SIG-M5 treated with dmso at 0.1 percent for 504 hours (cell line): ENCODE measurements at regions not wholly inside any gene's neighbourhood (a gene's known extent, or its start where the extent isn't known, plus 50 kb on each side); places are given as distances from the start of the nearest gene placed in this dataset.

Experiments used
- DNase-seq: peaks from one replicate; lab custom pipeline; 2025; ENCODE audit not compliant: unreplicated experiment; lab: John Stamatoyannopoulos, UW

GRCh38 chr2:134155134-134155533, 98.7 kb upstream of the MGAT5 start:
- DNase-seq: no peak

DNA sequence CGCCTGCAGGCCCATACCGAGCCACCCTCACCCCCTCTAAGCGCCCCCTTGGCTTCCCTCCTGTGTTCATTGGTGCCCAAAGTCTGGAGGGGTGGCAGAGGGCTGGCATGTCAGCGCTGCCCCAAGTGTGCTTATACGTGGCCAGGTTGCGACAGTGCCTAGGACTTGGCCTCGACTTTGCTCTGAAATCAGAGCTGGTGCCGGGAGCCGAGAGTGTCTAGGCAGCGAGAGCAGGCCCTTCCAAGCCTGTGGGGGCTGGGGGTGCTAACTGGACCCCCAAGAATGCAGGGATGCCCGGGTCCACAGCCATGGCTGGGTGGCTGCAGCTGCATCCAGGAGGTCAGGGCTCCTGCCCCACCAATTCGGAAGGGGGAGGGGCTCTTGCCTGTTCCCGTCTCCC, 95.6 kb upstream of the MGAT5 start:
- no peak for DNase-seq

GRCh38 chr2:134161170-134161547, 92.7 kb upstream of the MGAT5 start:
- no peak for DNase-seq

DNA sequence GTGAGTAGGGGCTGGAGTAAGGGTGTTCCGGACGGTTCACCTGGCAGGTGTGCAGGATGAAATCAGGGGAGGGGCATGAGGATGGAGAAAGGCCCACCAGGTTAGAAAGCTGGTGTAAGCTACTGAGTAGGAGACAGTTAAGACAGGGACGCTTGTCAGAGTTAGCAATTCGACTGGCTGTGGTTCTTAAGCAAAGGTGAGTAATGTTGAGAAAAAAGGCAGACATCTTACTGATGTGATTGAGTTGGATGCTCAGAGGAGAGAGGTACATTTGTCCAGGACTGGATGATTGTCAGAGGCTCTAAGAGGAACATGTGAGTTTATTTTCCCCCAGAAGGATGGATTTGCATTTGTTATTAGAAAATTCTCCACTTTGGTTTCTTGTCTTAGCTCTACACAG, 90.5 kb upstream of the MGAT5 start:
- DNase-seq: no peak

DNA sequence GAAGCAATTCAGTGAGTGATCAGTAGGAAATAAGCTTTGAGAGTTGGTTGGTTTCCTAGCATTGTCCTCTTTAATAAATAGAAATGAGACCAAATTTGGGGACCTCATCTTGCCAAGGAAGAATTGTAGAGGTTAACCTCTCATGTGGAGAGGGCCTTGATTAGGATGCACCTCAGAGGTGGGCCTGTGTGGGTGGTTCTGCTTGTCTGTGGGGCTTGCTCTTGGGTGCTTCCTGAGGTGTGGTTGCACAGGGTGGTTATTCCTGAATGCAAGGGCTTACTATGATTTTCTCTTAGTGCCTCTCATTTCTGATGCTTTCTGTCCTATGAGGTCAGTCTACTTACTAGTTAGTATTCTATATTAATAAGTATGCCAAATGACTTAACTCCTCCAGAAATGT, 89.6 kb upstream of the MGAT5 start:
- DNase-seq: no peak

DNA sequence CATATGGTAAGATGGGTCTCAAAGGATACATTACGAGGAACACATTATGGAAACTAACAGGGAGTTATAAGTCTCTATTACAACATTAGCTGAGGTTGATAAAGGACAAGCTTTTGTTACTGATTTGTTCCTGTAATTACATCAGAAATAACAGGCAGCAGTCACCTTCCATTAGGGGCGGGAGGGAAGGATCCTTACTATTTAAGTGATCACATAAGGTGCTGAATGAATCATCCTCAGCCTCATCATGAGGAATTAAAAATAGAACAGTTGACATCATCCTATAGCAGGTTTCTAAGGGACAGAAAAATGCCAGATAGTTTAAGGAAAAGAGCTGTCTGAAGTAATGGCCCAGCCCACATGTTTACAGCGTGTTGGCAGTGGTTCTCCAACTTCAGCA, 86.9 kb upstream of the MGAT5 start:
- DNase-seq: no peak

DNA sequence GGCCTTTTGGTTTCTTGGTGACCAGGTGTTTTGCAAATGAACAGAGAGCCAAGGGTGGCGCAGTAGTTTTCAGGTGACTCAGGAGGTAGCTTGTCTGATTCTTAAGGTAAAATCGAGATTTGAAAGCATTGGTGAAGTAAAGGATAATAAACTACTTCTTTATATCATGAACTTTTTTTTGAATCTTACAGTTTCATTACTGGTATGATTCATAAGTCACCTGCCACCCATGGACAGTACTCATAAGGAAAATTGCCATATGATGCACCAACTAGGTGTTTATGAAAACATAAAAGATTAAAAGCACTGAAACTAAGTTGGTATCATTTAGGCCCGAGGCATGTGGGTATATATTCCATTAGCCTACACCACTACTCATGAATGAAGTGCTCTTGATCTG, 84.1 kb upstream of the MGAT5 start:
- no peak for DNase-seq

DNA sequence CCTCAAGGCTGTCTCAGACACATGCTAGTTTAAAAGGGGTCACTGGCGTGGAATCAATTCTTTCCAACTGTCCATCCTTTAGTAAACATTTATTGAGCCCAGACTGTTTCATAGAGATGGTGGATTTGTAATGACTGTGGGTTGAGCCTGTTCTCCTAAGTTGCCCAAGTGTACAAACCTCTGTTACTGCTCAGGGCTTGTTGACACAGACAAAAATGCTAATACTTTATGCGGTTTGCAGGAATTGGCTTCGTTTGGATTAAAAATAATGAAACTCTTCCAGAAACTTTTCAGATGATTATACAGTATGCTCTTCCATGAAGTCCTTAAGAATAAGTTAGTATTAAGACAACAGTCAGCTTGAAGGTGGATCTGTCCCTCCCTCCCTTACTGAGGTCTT, 83.6 kb upstream of the MGAT5 start:
- no peak for DNase-seq

- DNase-seq: no peak
Observed at GRCh38 chr2:134170700-134171099, 83.2 kb upstream of the MGAT5 start.

DNA sequence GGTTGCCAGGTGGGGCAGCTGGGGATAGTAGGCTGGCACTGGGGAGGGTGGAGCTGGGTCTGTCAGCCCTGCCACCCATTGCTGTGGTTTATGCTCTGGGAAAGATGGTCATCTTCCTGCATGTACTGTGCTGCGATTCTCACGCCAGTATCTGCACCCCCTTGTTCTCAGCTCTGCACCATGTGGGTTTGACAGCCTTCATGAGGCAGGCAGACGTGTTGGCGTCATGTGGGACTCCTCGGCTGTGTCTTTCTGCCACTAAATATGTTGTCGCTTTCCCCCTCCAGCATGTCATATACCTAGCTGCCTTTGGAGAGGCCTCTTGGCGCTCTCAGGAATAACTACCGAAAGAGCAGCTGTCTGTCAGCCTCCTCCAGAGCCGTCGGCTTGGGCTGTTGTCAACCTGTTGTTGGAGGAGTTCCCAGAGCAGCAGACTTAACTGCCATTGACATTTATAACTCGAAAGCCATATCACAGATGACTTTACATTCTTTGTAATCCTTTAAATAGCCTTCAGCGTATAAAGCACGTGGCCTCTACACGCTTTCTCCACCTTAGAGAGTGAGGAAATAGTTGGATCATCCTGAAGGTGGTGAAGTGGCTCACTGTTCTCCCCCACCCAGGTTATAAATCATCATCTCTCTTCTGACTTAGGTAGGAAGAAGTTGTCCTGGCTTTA, 80.4 kb upstream of the MGAT5 start:
- DNase-seq: no peak

GRCh38 chr2:134174711-134175110, 79.2 kb upstream of the MGAT5 start:
- no peak for DNase-seq

GRCh38 chr2:134175834-134176233, 78.0 kb upstream of the MGAT5 start:
- no peak for DNase-seq

DNA sequence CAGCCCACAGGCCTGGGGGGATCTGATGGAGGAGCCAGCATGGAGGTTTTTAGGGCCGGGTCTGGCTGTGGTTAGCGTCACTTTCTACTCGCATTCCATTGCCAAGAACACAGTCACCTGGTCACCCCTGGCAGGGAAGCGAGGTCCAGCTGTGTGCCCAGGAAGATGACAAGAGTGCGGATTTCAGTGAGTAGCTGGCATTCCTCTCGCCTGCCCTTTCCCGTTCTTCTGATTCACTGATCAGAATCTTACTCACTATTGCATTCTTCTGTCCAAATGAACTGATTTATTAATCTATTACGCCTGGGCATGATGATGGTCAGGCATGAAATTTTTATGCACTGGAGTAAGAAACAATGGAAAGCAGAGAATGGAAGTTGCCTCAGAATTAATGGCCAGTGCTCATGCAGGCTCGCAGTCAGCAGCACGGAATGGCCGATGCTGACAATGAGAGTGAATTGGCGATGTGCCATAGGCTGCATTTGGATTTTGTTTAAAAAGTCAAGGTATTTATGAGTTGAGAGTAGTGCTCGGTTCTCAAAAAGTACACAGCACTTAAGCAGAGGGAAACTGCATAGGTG, 76.4 kb upstream of the MGAT5 start:
- DNase-seq: no peak

DNA sequence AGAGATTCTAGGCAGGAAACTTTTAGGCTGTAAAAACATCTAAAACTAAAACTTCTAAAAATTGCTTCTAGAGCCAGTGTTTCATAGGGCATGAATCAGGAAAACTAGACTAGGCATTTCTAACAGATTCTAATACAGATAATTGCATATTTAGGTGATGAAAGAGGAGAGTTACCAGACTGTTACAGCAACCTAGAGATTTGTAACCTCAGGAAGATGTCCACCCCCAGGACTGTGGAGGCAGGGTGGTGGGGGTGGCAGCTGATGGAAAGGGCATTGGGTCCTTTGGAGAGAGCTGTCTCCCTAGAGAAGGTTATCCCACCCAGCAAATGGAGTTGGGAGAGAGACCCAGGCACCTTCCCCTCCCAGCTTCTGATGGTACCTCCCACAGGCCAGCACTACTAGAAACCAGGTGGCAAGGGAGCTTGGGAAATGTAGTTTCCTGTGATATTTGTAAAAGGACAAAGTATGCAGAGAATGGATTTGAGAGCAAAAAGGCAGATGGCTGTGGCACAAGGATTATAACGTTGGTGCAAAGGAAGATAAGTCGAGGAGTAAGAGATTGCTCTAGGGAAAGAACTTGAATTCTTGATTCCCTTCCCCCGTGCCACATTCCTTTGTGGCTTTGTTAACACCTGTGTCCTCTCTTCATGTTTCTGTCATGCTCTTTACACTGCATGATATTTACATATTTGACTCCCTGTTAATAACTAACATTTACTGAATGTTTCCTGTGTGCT, 75.6 kb upstream of the MGAT5 start:
- DNase-seq: no peak

- DNase-seq: peak; percentile 23
Observed at GRCh38 chr2:134181219-134181618, 72.7 kb upstream of the MGAT5 start.

DNA sequence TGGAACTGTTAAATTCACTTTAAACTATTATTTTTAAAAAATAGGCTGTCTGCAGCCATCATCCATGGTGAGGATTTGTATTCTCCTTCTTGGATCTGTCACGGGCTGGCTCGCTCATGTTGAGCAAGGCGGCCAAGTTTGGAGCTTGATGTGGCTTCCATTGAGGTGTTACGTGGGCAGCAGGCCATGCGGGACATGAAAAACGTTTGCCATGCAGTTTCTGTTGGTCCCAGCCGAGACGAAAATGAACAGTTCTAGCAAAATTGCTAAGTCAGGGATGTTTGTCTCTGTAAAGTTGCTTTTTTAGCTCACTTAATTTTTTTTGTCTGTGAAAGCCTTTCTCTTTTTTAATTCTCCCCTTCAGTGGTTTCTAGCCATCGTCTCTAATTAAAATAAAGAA, 70.2 kb upstream of the MGAT5 start:
- no peak for DNase-seq

DNA sequence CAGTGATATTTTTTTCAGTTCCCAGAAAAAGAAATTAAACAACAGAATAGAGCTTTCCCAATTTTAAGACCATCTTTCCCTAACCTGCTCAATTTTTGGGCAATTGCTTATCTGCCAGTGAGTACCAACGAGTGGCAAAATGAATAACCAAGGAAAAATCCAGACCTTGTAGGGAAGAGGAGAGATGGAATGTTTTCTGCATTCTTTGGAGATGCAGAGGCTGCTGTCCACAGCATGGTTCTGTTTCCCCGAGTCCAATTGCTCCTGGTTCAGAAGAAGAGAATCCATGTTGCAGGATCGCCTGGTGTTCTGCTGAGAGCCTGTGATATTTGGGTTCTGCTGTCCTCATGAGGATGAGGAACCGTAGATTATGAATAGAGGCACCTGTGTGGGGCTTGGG, 68.2 kb upstream of the MGAT5 start:
- no peak for DNase-seq

- peak; percentile 6 for DNase-seq
Observed at GRCh38 chr2:134189009-134189720, 64.7 kb upstream of the MGAT5 start.

GRCh38 chr2:134190062-134190806, 63.6 kb upstream of the MGAT5 start:
- DNase-seq: no peak

DNA sequence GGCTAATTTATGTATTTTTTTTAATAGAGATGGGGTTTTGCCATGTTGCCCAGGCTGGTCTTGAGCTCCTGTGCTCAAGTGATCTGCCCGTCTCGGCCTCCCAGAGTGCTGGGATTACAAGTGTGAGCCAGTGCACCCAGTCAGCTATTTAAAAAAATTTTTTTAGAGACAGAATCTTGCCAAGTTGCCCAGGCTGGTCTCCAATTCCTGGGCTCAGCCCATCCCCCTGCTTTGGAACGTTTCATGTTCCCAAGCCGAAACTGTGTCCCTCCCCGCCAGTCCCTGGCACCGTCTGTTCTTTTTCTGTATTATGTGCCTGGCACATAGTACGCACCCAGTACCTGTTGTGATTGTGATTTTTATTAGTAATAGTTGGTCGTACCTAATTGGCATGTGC, 63.1 kb upstream of the MGAT5 start:
- DNase-seq: no peak

- no peak for DNase-seq
Observed at GRCh38 chr2:134191835-134192234, 62.0 kb upstream of the MGAT5 start.
